Lower leg skin (tissue), 3 donors: ENCODE measurements at regions not wholly inside any gene's neighbourhood (a gene's known extent, or its start where the extent isn't known, plus 50 kb on each side); places are given as distances from the start of the nearest gene placed in this dataset.

Source experiments
- CTCF ChIP-seq, 3 donors: fragments of 450-650 bp; IDR thresholded peaks; one replicate each; pipeline ENCODE4 v1.5.1; 2016; ENCODE audit warnings: antibody characterized with exemption in 3 of 3, mild to moderate bottlenecking in 3 of 3, moderate library complexity in 2 of 3
- POLR2A ChIP-seq, 2 donors: fragments of 450-650 bp; IDR thresholded peaks; one replicate each; pipeline ENCODE4 v1.6.1; 2016 to 2017; ENCODE audit warnings: antibody characterized with exemption in 2 of 2, mild to moderate bottlenecking in 1 of 2, moderate library complexity in 1 of 2

GRCh38 chr2:239610457-239611221 is 209.8 kb upstream of the HDAC4 start:
- TF ChIP-seq CTCF (IDR thresholded peaks at IDR 0.05) (no peak), POLR2A (IDR thresholded peaks at IDR 0.05) (no peak)
